Tibial nerve (tissue), 4 donors: ENCODE measurements at regions not wholly inside any gene's neighbourhood (a gene's known extent, or its start where the extent isn't known, plus 50 kb on each side); places are given as distances from the start of the nearest gene placed in this dataset.

Experiments
- CTCF ChIP-seq, 5 experiments: fragments of 200-600 bp in 3 of 5; fragments of 450-650 bp in 2 of 5; sonication (generic) in 3 of 5; IDR thresholded peaks; one replicate each; pipeline ENCODE4 v1.5.1; 2016 to 2019; ENCODE audit warnings: antibody characterized with exemption in 5 of 5, mild to moderate bottlenecking in 3 of 5, moderate library complexity in 2 of 5
- EP300 ChIP-seq, 2 donors: sonication (generic); formaldehyde crosslinking; IDR thresholded peaks; one replicate each; pipeline ENCODE4 v1.6.1; 2017; ENCODE audit warnings: antibody characterized with exemption in 2 of 2, mild to moderate bottlenecking in 1 of 2
- POLR2A ChIP-seq, 2 donors: fragments of 450-650 bp; IDR thresholded peaks; one replicate each; pipeline ENCODE4 v1.6.1; 2017; ENCODE audit warnings: antibody characterized with exemption in 2 of 2, mild to moderate bottlenecking in 2 of 2, moderate library complexity in 2 of 2

- TF ChIP-seq CTCF (IDR thresholded peaks at IDR 0.05), result no peak
- TF ChIP-seq POLR2A (IDR thresholded peaks at IDR 0.05), result no peak
- no peak for TF ChIP-seq EP300 (IDR thresholded peaks at IDR 0.05)
Measured at GRCh38 chr3:69491975-69492374, 106.1 kb upstream of the FRMD4B start.
